Esophagus (tissue), 2 donors: ENCODE measurements at regions not wholly inside any gene's neighbourhood (a gene's known extent, or its start where the extent isn't known, plus 50 kb on each side); places are given as distances from the start of the nearest gene placed in this dataset.

Experiments used
- H3K27ac ChIP-seq, 2 donors: one replicate each; pipeline ENCODE4 v1.5.1; 2013; ENCODE audit warnings: low read depth in 2 of 2, mild to moderate bottlenecking in 2 of 2, inconsistent platforms in 1 of 2, low read length in 1 of 2, moderate library complexity in 1 of 2
- H3K27me3 ChIP-seq, 2 donors: one replicate each; pipeline ENCODE4 v1.6.1; 2013; ENCODE audit warnings: low read length in 2 of 2, control low read depth in 1 of 2, mild to moderate bottlenecking in 1 of 2; ENCODE audit not compliant: insufficient read depth in 2 of 2, control insufficient read depth in 1 of 2
- H3K36me3 ChIP-seq, 2 donors: one replicate each; pipeline ENCODE4 v1.6.1; 2013; ENCODE audit warnings: low read length in 1 of 2; ENCODE audit not compliant: control insufficient read depth in 2 of 2, insufficient read depth in 2 of 2
- H3K4me1 ChIP-seq, 2 donors: one replicate each; pipeline ENCODE4 v1.6.1; 2013; ENCODE audit warnings: low read length in 1 of 2; ENCODE audit not compliant: control insufficient read depth in 2 of 2, insufficient read depth in 2 of 2
- H3K4me3 ChIP-seq, 2 donors: one replicate each; pipeline ENCODE4 v1.5.1; 2013; ENCODE audit warnings: low read length in 2 of 2, mild to moderate bottlenecking in 2 of 2, low read depth in 1 of 2, moderate library complexity in 1 of 2
- H3K9me3 ChIP-seq, 2 donors: one replicate each; pipeline ENCODE4 v1.6.1; 2013; ENCODE audit warnings: mild to moderate bottlenecking in 2 of 2, low read depth in 1 of 2, low read length in 1 of 2, moderate library complexity in 1 of 2; ENCODE audit not compliant: control insufficient read depth in 2 of 2, insufficient read depth in 1 of 2
- WGBS, 2 donors: extraction: QIAGEN DNeasy Blood & Tissue Kit; methylation state at CpG; one replicate each; pipeline ENCODE4 v1.1.7; 2013; 5-methylcytosine and 5-hydroxymethylcytosine counted together
- donor health status: healthy with polysubstance abuse.
- donor health status: Bipolar disorder and iron deficiency.

- Histone ChIP-seq H3K27ac (no peak overlapping the region), H3K4me1 (peaks cover 3 to 4% of the 10 kb centered on the region in 2 donors), H3K36me3 (no peaks in the 10 kb centered on the region), H3K27me3 (no peaks in the 10 kb centered on the region), H3K9me3 (no peaks in the 10 kb centered on the region), H3K4me3 (no peak overlapping the region)
- 57 to 71% methylated on average over 7 of the region's 7 CpGs for WGBS, 2 donors
Observed at GRCh38 chr2:39512434-39512935, 75.4 kb upstream of the MAP4K3 start.

GRCh38 chr2:39512941-39513340, 75.9 kb upstream of the MAP4K3 start:
- WGBS, 2 donors: 82 to 85% methylated on average over 6 of the region's 6 CpGs
- H3K27ac ChIP-seq: no peak overlapping the region
- no peak overlapping the region for H3K4me3 ChIP-seq
- H3K4me1 ChIP-seq: peaks cover 3 to 4% of the 10 kb centered on the region in 2 donors
- H3K9me3 ChIP-seq: no peaks in the 10 kb centered on the region
- no peaks in the 10 kb centered on the region for H3K27me3 ChIP-seq
- no peaks in the 10 kb centered on the region for H3K36me3 ChIP-seq

GRCh38 chr2:39513641-39514094, 76.6 kb upstream of the MAP4K3 start:
- Histone ChIP-seq H3K27me3 (no peaks in the 10 kb centered on the region), H3K4me1 (peaks cover 3 to 4% of the 10 kb centered on the region in 2 donors), H3K36me3 (no peaks in the 10 kb centered on the region), H3K27ac (no peak overlapping the region), H3K4me3 (no peak overlapping the region), H3K9me3 (no peaks in the 10 kb centered on the region)
- WGBS, 2 donors: 11 to 15% methylated on average over 2 of the region's 2 CpGs

GRCh38 chr2:39514825-39515224, 77.7 kb upstream of the MAP4K3 start:
- H3K9me3 ChIP-seq: no peaks in the 10 kb centered on the region
- peaks cover 3 to 4% of the 10 kb centered on the region in 2 donors for H3K4me1 ChIP-seq
- H3K4me3 ChIP-seq: no peak overlapping the region
- H3K27ac ChIP-seq: no peak overlapping the region
- H3K27me3 ChIP-seq: no peaks in the 10 kb centered on the region
- no peaks in the 10 kb centered on the region for H3K36me3 ChIP-seq
- 87% methylated on average over 5 of the region's 5 CpGs for WGBS, 2 donors

- Histone ChIP-seq H3K9me3 (no peaks in the 10 kb centered on the region), H3K4me1 (peaks cover 3 to 4% of the 10 kb centered on the region in 2 donors), H3K36me3 (no peaks in the 10 kb centered on the region), H3K4me3 (no peak overlapping the region), H3K27ac (no peak overlapping the region), H3K27me3 (no peaks in the 10 kb centered on the region)
- WGBS, 2 donors: 76 to 79% methylated on average over 9 of the region's 9 CpGs
Observed at GRCh38 chr2:39515273-39515896, 78.3 kb upstream of the MAP4K3 start.

- H3K4me3 ChIP-seq: no peak overlapping the region
- peaks cover 3 to 4% of the 10 kb centered on the region in 2 donors for H3K4me1 ChIP-seq
- no peaks in the 10 kb centered on the region for H3K9me3 ChIP-seq
- WGBS, 2 donors: 87 to 88% methylated on average over 6 of the region's 6 CpGs
- H3K27ac ChIP-seq: no peak overlapping the region
- no peaks in the 10 kb centered on the region for H3K36me3 ChIP-seq
- no peaks in the 10 kb centered on the region for H3K27me3 ChIP-seq
Observed at GRCh38 chr2:39515897-39516346, 78.8 kb upstream of the MAP4K3 start.

GRCh38 chr2:39516347-39517101, 79.4 kb upstream of the MAP4K3 start:
- 51 to 62% methylated on average over 8 of the region's 8 CpGs for WGBS, 2 donors
- no peaks in the 10 kb centered on the region for H3K27me3 ChIP-seq
- no peak overlapping the region for H3K27ac ChIP-seq

GRCh38 chr2:39517102-39517436, 80.0 kb upstream of the MAP4K3 start:
- Histone ChIP-seq H3K4me1 (peaks cover 3 to 4% of the 10 kb centered on the region in 2 donors), H3K27me3 (no peaks in the 10 kb centered on the region), H3K27ac (no peak overlapping the region), H3K9me3 (peaks cover 4 to 8% of the 10 kb centered on the region in 2 donors), H3K4me3 (no peak overlapping the region), H3K36me3 (no peaks in the 10 kb centered on the region)
- WGBS, 2 donors: 30 to 42% methylated on average over 2 of the region's 2 CpGs

More at GRCh38 chr2:39516347-39517101, 79.4 kb upstream of the MAP4K3 start:
- no peak overlapping the region for H3K4me3 ChIP-seq
- no peaks in the 10 kb centered on the region for H3K36me3 ChIP-seq
- peaks cover 0 to 4% of the 10 kb centered on the region in 2 donors for H3K9me3 ChIP-seq
- peaks cover 3 to 4% of the 10 kb centered on the region in 2 donors for H3K4me1 ChIP-seq

GRCh38 chr2:39517622-39518021, 80.5 kb upstream of the MAP4K3 start:
- peaks cover 3 to 4% of the 10 kb centered on the region in 2 donors for H3K4me1 ChIP-seq
- no peaks in the 10 kb centered on the region for H3K36me3 ChIP-seq
- no peaks in the 10 kb centered on the region for H3K27me3 ChIP-seq
- H3K4me3 ChIP-seq: no peak overlapping the region
- H3K9me3 ChIP-seq: peaks cover 4 to 8% of the 10 kb centered on the region in 2 donors
- H3K27ac ChIP-seq: no peak overlapping the region
- 62 to 67% methylated on average over 2 of the region's 2 CpGs for WGBS, 2 donors
